D721Med (cell line): ENCODE measurements at regions not wholly inside any gene's neighbourhood (a gene's known extent, or its start where the extent isn't known, plus 50 kb on each side); places are given as distances from the start of the nearest gene placed in this dataset.

Experiments used
- DNase-seq: peaks from one replicate; pipeline ENCODE4 v3.0.0; 2011; ENCODE audit warnings: low spot score; ENCODE audit not compliant: insufficient read length
- FAIRE-seq: peaks from 2 replicates; lab custom pipeline; 2011; peaks lifted over from hg19 to GRCh38; lab: Jason Lieb, UNC
- CTCF ChIP-seq: IDR thresholded peaks from 2 replicates; pipeline ENCODE4 v1.5.1; 2012; ENCODE audit warnings: mild to moderate bottlenecking, control low read depth; ENCODE audit not compliant: insufficient read depth; ENCODE audit errors: missing control alignments

GRCh38 chr1:229710746-229711145 lies 84.7 kb downstream of the URB2 start:
- TF ChIP-seq CTCF, result no peak
- no peak for DNase-seq
- FAIRE-seq, result no peak

GRCh38 chr1:229714306-229714705 lies 88.3 kb downstream of the URB2 start:
- DNase-seq, result no peak
- no peak for TF ChIP-seq CTCF
- no peak for FAIRE-seq

DNA sequence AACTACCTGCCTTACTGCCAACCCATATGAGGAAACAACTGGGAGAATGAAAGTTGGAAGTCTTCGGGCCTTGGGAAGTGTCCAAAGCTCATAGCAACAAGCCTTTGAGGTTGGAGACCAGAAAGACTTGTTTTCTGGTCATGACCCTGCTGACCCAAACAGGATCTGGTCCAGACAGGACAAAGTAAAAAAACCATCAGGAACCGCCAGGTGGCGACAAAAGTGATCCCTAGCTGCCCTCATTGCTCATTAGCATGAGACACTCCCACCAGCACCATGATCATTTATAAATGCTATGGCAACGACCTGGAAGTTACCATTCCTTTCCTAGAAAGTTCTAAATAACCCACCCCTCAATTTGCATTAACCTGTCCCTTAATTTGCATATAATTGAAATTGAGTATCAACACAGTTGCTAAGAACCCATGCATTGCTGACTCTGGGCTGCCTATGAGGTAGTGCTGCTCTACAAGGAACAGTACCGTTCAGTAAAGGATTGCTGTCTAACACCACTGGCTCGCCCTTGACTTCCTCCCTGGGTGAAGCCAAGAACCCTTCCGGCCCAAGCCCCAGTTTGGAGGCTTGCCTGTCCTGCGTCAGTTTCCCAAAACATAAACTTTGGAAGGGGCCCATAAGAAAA lies 89.0 kb downstream of the URB2 start:
- TF ChIP-seq CTCF, result peak; percentile 65
- FAIRE-seq (no peak), DNase-seq (no peak)

DNA sequence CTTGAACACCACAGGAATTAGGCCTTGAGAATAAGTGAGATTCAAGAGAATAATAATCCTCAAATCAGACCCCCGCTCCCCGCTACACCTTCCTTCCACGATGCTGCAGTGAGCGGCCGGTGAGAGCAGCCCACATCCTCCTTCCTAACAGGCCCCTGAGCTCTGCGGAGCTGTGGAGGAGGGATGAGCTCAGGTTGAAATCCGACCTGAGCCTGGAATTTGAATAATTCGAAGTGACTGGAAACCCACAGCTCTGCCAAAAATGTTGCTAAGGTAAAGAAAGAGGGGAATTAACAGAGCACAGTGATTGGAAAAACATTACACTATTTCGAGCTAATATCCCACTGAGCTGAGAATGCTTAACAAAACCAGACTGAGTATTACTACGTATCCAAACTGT lies 90.0 kb downstream of the URB2 start:
- no peak for TF ChIP-seq CTCF
- no peak for DNase-seq
- FAIRE-seq, result no peak

DNA sequence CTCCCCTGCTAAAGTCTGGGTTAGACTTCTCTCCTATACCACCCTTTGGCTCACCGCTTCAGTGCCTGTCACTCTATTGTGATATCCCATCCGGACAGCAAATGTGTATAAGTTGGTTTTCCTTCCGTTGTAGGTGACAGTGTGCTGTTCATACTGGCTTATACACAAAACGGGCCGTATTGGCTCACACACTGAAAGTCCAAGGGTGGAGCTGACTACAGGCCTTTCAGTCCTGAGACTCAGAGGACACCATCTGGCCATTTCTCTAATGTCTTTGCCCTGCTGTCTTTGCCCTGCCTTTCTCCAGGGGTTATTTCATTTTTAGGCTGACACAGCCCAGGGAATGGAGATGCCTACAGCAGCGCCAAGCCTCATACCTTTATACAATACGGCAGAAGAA lies 90.7 kb downstream of the URB2 start:
- DNase-seq, result no peak
- FAIRE-seq, result no peak
- no peak for TF ChIP-seq CTCF

DNA sequence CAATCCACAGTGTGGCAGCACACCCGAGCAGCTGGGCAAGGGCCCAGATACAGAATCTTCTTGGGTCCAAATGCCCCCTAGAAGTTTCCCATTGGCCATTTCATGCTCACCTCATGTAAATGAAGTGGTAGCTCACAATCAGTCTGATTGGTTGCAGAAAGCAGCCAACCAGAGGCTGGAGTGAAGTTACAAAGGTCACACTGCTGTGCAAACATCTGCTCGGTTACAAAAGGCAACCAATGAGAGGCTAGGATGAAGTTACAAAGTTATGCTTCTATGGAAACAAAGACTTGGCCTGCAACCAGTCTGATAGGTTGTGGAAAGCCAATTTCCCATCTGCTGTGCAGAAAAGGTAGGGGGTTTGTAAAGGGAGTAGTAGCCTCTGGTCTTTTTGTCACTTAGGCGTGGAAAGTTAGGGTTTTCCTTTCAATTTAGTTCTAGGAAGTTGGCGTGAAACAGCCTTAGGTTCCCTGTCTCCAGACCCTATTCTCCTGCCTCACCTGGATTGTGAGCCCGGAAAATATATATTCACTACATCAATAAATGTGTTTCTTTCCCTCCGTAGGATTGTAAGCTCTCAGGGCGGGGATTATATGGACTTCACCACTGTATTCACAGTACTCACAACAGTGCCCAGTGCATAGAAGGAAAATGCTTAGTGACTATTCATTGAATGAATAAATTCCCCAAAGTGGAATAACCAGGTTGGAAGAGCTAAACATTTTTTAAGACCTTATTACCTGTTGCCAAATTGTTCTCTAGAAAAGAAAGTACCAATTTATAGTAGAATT lies 91.9 kb downstream of the URB2 start:
- no peak for TF ChIP-seq CTCF
- FAIRE-seq (no peak), DNase-seq (no peak)

DNA sequence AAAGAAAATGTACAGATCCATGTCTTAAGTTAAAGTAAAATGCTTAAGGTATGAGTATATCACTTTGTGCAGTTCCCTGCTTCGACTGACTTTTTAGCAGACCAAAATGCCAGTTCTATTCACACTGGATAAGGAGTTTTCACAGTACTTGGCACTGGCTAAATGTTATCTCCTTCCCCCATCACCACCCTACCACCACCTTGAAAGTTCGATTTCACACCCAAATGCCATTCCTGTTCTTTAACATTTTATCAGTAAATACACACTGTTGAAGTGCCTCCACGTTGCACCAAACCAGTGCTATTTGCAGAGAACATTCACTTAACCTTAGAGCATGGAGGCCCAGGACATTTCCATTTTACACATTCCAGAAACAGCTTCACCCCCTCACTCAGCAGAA lies 100.0 kb downstream of the URB2 start:
- no peak for TF ChIP-seq CTCF
- DNase-seq, result no peak
- no peak for FAIRE-seq
